ENCODE measurements at regions not wholly inside any gene's neighbourhood (a gene's known extent, or its start where the extent isn't known, plus 50 kb on each side); places are given as distances from the start of the nearest gene placed in this dataset.

DNA sequence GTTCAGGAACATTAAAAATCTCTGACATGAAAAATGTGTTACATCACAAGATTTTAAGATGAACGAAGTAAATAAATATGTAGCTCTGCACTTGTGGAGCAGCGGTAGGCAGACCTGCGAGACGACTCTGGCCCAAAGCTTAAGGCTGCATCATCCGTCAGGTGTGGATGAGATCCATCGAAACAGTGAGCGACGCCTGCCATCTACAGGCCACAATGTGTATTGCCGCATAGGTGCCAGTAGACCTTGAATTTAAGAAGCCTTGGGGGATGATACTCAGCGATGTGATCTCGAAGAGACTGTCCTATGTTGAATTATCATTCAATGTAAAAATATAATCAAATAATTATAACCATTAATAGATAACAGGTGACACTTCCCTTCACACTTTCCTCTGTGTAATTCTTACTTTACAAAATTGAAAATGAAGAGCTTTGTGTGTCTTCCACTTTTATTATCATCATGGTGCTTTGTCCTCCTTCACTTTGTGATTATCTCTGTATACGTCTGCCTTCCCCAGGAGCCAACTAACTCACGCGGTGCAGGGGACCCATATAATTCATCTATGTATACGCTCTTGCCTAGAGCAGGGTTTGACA, 851.0 kb downstream of the RAB28 start:
- peak; percentile 97 for TF ChIP-seq CTCF (IDR thresholded peaks at IDR 0.05)
- TF ChIP-seq EZH2 (IDR thresholded peaks at IDR 0.05; ENCODE audit: borderline replicate concordance, insufficient read depth, low read depth, low read length, poor library complexity, severe bottlenecking): no peak

All from B cell (primary cell).